ENCODE measurements at regions not wholly inside any gene's neighbourhood (a gene's known extent, or its start where the extent isn't known, plus 50 kb on each side); places are given as distances from the start of the nearest gene placed in this dataset.

DNA sequence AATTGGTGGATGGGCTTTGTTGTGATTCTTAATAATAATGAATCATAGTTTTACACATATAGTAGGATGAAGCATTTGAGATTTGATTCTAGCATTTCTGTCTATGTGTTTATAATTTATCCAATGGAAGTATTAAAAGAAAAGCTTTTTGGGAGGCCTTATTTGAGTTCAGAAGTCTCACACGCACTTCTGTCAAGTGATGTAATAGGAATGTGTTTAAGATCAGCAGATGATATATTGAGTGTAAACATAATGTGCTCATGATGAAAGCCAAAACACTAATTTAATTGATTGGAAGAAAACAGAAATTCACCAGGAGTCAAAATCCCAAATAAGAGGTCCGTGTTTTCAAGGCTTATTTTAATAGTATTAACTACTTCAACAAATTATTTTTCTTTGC, 435.6 kb upstream of the HSF2 start:
- Histone ChIP-seq H2AFZ (peak overlapping the region; percentile 24; the same call in 1 of the 2 replicates), H4K20me1 (ENCODE audit: insufficient read depth) (no peaks in the 10 kb centered on the region), H3K79me2 (ENCODE audit: insufficient read depth) (no peaks in the 10 kb centered on the region), H3K36me3 (ENCODE audit: low read depth) (no peaks in the 10 kb centered on the region), H3F3A (ENCODE audit: insufficient read depth) (peaks cover 21% of the 10 kb centered on the region), H3K27me3 (replicated peaks; ENCODE audit: insufficient read depth) (no peaks in the 10 kb centered on the region), H3K9me3 (ENCODE audit: low read depth) (no peaks in the 10 kb centered on the region), H3K4me1 (ENCODE audit: insufficient read depth) (peaks cover 34% of the 10 kb centered on the region), H3K9me2 (ENCODE audit: insufficient read depth) (no peaks in the 10 kb centered on the region), H3K4me3 (no peak overlapping the region), H3K4me2 (ENCODE audit: unreplicated experiment) (no peak overlapping the region), H3K9ac (no peak overlapping the region), H3K27ac (no peak overlapping the region)
- TF ChIP-seq EZH2 (IDR thresholded peaks at IDR 0.05; ENCODE audit: insufficient read depth, poor library complexity, severe bottlenecking), result no peak
- no peak for TF ChIP-seq EZH2phosphoT487 (IDR thresholded peaks at IDR 0.05; ENCODE audit: insufficient read depth, low read depth)
- DNase-seq, result peak; percentile 20
- in situ Hi-C loops (cut with MboI), result no loop called here
- 24 to 28% methylated on average over 2 of the region's 2 CpGs for WGBS, 2 experiments (ENCODE audit: low coverage in 1 of 2, low lambda C conversion rate in 2 of 2, missing lambda C conversion rate in 2 of 2)

DNA sequence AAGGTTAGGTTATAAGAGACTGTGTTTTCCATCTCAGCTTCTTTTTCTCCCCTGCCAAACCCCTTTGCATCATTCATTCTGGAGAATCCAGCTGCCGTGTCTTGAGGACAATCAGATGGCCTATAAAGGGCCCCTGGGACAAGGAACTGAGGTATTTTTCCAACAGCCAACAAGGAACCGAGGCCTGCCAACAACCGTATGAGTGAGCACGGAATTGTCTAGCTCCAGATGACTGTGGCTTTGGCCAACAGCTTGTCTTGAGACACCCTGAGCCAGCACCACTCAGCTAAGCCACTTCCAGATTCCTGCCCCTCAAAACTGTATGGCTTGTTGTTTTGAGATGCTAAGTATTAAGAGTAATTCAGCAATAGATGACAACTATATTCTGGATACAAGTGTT, 433.7 kb upstream of the HSF2 start:
- WGBS, 2 experiments (ENCODE audit: low coverage in 1 of 2, low lambda C conversion rate in 2 of 2, missing lambda C conversion rate in 2 of 2), result 0 to 10% methylated on average over 4 of the region's 4 CpGs
- Histone ChIP-seq H3K4me3 (peak overlapping the region; percentile 37), H3K9me3 (ENCODE audit: low read depth) (no peaks in the 10 kb centered on the region), H3K27ac (peak overlapping the region; percentile 70), H4K20me1 (ENCODE audit: insufficient read depth) (no peaks in the 10 kb centered on the region), H3F3A (ENCODE audit: insufficient read depth) (peaks cover 21% of the 10 kb centered on the region), H3K36me3 (ENCODE audit: low read depth) (no peaks in the 10 kb centered on the region), H3K4me2 (ENCODE audit: unreplicated experiment) (peak overlapping the region; percentile 68), H3K27me3 (replicated peaks; ENCODE audit: insufficient read depth) (no peaks in the 10 kb centered on the region), H3K9me2 (ENCODE audit: insufficient read depth) (no peaks in the 10 kb centered on the region), H3K4me1 (ENCODE audit: insufficient read depth) (peaks cover 34% of the 10 kb centered on the region), H2AFZ (peak overlapping the region; percentile 61), H3K79me2 (ENCODE audit: insufficient read depth) (no peaks in the 10 kb centered on the region), H3K9ac (no peak overlapping the region)
- DNase-seq, result peak; percentile 84
- no peak for TF ChIP-seq EZH2phosphoT487 (IDR thresholded peaks at IDR 0.05; ENCODE audit: insufficient read depth, low read depth)
- no peak for TF ChIP-seq EZH2 (IDR thresholded peaks at IDR 0.05; ENCODE audit: insufficient read depth, poor library complexity, severe bottlenecking)
- in situ Hi-C loops (cut with MboI), result no loop called here

DNA sequence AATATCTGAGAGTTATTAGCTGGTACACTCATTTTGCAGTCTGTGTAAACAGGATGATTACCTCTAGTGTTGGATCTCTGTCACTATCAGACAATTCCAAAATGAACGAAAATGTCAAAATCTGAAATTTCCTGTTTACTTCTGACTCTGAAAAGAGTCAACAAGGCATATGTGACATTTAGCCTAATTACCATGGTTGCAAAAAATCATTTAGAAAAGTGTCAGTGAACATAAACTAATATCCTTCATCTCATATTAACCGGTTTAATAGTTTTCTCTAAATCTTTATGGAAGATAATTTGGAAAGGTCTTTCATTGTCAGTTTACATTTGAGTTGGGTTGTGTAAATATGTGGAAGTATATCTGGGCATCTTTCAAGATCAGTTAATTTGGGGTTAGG, 431.8 kb upstream of the HSF2 start:
- H3K79me2 ChIP-seq (ENCODE audit: insufficient read depth), result no peaks in the 10 kb centered on the region
- in situ Hi-C loops (cut with MboI), result no loop called here
- no peak for DNase-seq
- H3K4me3 ChIP-seq, result no peak overlapping the region
- 64 to 68% methylated on average over 2 of the region's 2 CpGs for WGBS, 2 experiments (ENCODE audit: low coverage in 1 of 2, low lambda C conversion rate in 2 of 2, missing lambda C conversion rate in 2 of 2)
- H3F3A ChIP-seq (ENCODE audit: insufficient read depth), result peaks cover 31% of the 10 kb centered on the region
- no peaks in the 10 kb centered on the region for H3K27me3 ChIP-seq (replicated peaks; ENCODE audit: insufficient read depth)
- peak overlapping the region; percentile 22 for H3K4me2 ChIP-seq (ENCODE audit: unreplicated experiment)
- no peaks in the 10 kb centered on the region for H4K20me1 ChIP-seq (ENCODE audit: insufficient read depth)
- no peak overlapping the region for H3K9ac ChIP-seq
- no peaks in the 10 kb centered on the region for H3K9me3 ChIP-seq (ENCODE audit: low read depth)
- peak overlapping the region; percentile 58 for H2AFZ ChIP-seq
- H3K36me3 ChIP-seq (ENCODE audit: low read depth), result no peaks in the 10 kb centered on the region
- no peak overlapping the region for H3K27ac ChIP-seq
- no peaks in the 10 kb centered on the region for H3K9me2 ChIP-seq (ENCODE audit: insufficient read depth)
- no peak for TF ChIP-seq EZH2 (IDR thresholded peaks at IDR 0.05; ENCODE audit: insufficient read depth, poor library complexity, severe bottlenecking)
- peaks cover 48% of the 10 kb centered on the region for H3K4me1 ChIP-seq (ENCODE audit: insufficient read depth)

DNA sequence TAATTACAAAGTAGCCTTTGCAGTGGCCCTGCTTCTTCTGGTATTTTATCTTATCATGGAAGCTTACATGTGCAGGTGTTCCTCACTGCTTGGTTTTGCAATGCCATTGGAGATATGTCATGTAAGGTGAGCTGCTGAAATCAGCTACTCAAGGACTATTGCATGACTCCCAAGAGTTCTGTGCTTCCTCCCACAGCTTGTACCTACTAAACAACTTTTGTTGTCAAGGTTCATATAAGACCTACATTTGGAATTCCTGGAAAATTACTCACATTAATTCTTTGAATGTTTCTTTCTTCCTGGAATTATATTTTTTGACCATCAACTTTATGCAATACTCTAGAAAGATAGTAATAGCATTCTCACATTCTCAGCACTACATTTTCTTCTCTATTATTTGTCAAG, 427.5 kb upstream of the HSF2 start:
- peaks cover 18% of the 10 kb centered on the region; the same call in 1 of the 2 replicates for H3F3A ChIP-seq (ENCODE audit: insufficient read depth)
- peak overlapping the region; percentile 29 for H3K4me2 ChIP-seq (ENCODE audit: unreplicated experiment)
- peak overlapping the region; percentile 57 for H2AFZ ChIP-seq
- H3K9me3 ChIP-seq (ENCODE audit: low read depth), result no peaks in the 10 kb centered on the region
- TF ChIP-seq EZH2 (IDR thresholded peaks at IDR 0.05; ENCODE audit: insufficient read depth, poor library complexity, severe bottlenecking) (no peak), EZH2phosphoT487 (IDR thresholded peaks at IDR 0.05; ENCODE audit: insufficient read depth, low read depth) (no peak)
- no peaks in the 10 kb centered on the region for H3K9me2 ChIP-seq (ENCODE audit: insufficient read depth)
- H3K79me2 ChIP-seq (ENCODE audit: insufficient read depth), result no peaks in the 10 kb centered on the region
- DNase-seq, result peak; percentile 45
- H3K4me1 ChIP-seq (ENCODE audit: insufficient read depth), result peaks cover 26% of the 10 kb centered on the region
- no peaks in the 10 kb centered on the region for H4K20me1 ChIP-seq (ENCODE audit: insufficient read depth)
- H3K4me3 ChIP-seq, result no peak overlapping the region
- in situ Hi-C loops (cut with MboI), result no loop called here
- no peaks in the 10 kb centered on the region for H3K27me3 ChIP-seq (replicated peaks; ENCODE audit: insufficient read depth)
- H3K36me3 ChIP-seq (ENCODE audit: low read depth), result no peaks in the 10 kb centered on the region
- peak overlapping the region; percentile 36; the same call in 1 of the 2 replicates for H3K9ac ChIP-seq
- H3K27ac ChIP-seq, result peak overlapping the region; percentile 54

DNA sequence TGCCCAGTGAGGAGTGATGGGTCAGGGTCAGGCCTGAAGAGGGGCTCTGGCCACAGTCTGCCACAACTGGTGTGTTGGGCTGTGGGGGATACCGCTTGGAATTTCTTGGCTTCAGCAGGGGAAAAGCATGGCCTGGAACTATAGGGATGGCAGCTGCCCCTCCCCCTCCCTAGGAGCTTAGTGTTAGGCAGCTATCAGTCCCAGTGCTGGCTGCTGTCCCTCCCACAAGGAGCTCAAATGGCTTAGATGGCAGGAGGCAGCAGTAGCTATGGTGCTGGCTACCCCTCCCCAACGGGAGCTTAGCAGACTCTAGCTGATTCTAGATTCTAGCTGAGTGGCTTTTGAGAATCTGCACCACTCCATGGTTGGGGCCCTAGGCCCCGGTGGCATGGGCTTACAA, 414.5 kb upstream of the HSF2 start:
- H3K4me3 ChIP-seq, result no peak overlapping the region
- no peak overlapping the region for H3K4me2 ChIP-seq (ENCODE audit: unreplicated experiment)
- H2AFZ ChIP-seq, result no peak overlapping the region
- DNase-seq, result no peak
- TF ChIP-seq EZH2 (IDR thresholded peaks at IDR 0.05; ENCODE audit: insufficient read depth, poor library complexity, severe bottlenecking), result no peak
- no peak for TF ChIP-seq EZH2phosphoT487 (IDR thresholded peaks at IDR 0.05; ENCODE audit: insufficient read depth, low read depth)
- in situ Hi-C loops (cut with MboI), result no loop called here
- no peak overlapping the region for H3K27ac ChIP-seq
- H3K4me1 ChIP-seq (ENCODE audit: insufficient read depth), result no peaks in the 10 kb centered on the region
- no peaks in the 10 kb centered on the region for H3K9me3 ChIP-seq (ENCODE audit: low read depth)
- no peak overlapping the region for H3K9ac ChIP-seq
- no peaks in the 10 kb centered on the region for H3K79me2 ChIP-seq (ENCODE audit: insufficient read depth)
- H3K27me3 ChIP-seq (replicated peaks; ENCODE audit: insufficient read depth), result no peaks in the 10 kb centered on the region
- H3F3A ChIP-seq (ENCODE audit: insufficient read depth), result no peaks in the 10 kb centered on the region
- no peaks in the 10 kb centered on the region for H3K9me2 ChIP-seq (ENCODE audit: insufficient read depth)
- H4K20me1 ChIP-seq (ENCODE audit: insufficient read depth), result no peaks in the 10 kb centered on the region
- WGBS, 2 experiments (ENCODE audit: low coverage in 1 of 2, low lambda C conversion rate in 2 of 2, missing lambda C conversion rate in 2 of 2), result 79 to 80% methylated on average over 3 of the region's 3 CpGs
- no peaks in the 10 kb centered on the region for H3K36me3 ChIP-seq (ENCODE audit: low read depth)
